Transverse colon (tissue), 4 donors: ENCODE measurements at regions not wholly inside any gene's neighbourhood (a gene's known extent, or its start where the extent isn't known, plus 50 kb on each side); places are given as distances from the start of the nearest gene placed in this dataset.

Source experiments
- EP300 ChIP-seq: sonication (generic); formaldehyde crosslinking; IDR thresholded peaks from one replicate; pipeline ENCODE4 v1.6.1; 2017; ENCODE audit warnings: antibody characterized with exemption, low read depth
- POLR2A ChIP-seq: fragments of 450-650 bp; IDR thresholded peaks from one replicate; pipeline ENCODE4 v1.6.1; 2016; ENCODE audit warnings: antibody characterized with exemption, mild to moderate bottlenecking, moderate library complexity
- POLR2AphosphoS5 ChIP-seq, 3 donors: sonication (generic); formaldehyde crosslinking; IDR thresholded peaks; one replicate each; pipeline ENCODE4 v1.6.1; 2016; ENCODE audit warnings: antibody characterized with exemption in 3 of 3
- TF ChIP-seq, protein P1 (sequence below), 5 experiments: fragments of 200-600 bp in 3 of 5; fragments of 450-650 bp in 2 of 5; sonication (generic) in 3 of 5; IDR thresholded peaks; 1 replicate in 2 of 5; 2 replicates in 3 of 5; pipeline ENCODE4 v1.5.1; 2016 to 2017; ENCODE audit warnings: antibody characterized with exemption in 5 of 5, inconsistent platforms in 3 of 5, mild to moderate bottlenecking in 2 of 5, moderate library complexity in 1 of 5

- TF ChIP-seq, protein P1, sequence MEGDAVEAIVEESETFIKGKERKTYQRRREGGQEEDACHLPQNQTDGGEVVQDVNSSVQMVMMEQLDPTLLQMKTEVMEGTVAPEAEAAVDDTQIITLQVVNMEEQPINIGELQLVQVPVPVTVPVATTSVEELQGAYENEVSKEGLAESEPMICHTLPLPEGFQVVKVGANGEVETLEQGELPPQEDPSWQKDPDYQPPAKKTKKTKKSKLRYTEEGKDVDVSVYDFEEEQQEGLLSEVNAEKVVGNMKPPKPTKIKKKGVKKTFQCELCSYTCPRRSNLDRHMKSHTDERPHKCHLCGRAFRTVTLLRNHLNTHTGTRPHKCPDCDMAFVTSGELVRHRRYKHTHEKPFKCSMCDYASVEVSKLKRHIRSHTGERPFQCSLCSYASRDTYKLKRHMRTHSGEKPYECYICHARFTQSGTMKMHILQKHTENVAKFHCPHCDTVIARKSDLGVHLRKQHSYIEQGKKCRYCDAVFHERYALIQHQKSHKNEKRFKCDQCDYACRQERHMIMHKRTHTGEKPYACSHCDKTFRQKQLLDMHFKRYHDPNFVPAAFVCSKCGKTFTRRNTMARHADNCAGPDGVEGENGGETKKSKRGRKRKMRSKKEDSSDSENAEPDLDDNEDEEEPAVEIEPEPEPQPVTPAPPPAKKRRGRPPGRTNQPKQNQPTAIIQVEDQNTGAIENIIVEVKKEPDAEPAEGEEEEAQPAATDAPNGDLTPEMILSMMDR (IDR thresholded peaks at IDR 0.05) = no peak
- no peak for TF ChIP-seq POLR2A
- TF ChIP-seq POLR2AphosphoS5 (IDR thresholded peaks at IDR 0.05) = no peak
- TF ChIP-seq EP300 = no peak
Observed at GRCh38 chr4:171718069-171718468, 95.1 kb upstream of the GALNTL6 start.
